SK-N-SH treated with all-trans-retinoic acid at 6 μM for 48 hours (cell line): ENCODE measurements at regions not wholly inside any gene's neighbourhood (a gene's known extent, or its start where the extent isn't known, plus 50 kb on each side); places are given as distances from the start of the nearest gene placed in this dataset.

ENCODE experiments used
- ARNTL ChIP-seq: fragments of 450-650 bp; formaldehyde crosslinking; IDR thresholded peaks from 2 replicates; pipeline ENCODE4 v1.5.0; 2020; ENCODE audit warnings: low read depth, mild to moderate bottlenecking, moderate library complexity, borderline replicate concordance
- CREB5 ChIP-seq: fragments of 250-450 bp; sonication (Bioruptor Pico); IDR thresholded peaks from 2 replicates; pipeline ENCODE4 v1.5.1; 2020; ENCODE audit warnings: low read depth, mild to moderate bottlenecking, moderate library complexity
- ESRRG ChIP-seq: fragments of 250-450 bp; sonication (Bioruptor Pico); IDR thresholded peaks from 2 replicates; pipeline ENCODE4 v1.6.1; 2021; ENCODE audit warnings: mild to moderate bottlenecking
- GLIS3 ChIP-seq: fragments of 250-450 bp; sonication (Bioruptor Pico); IDR thresholded peaks from 2 replicates; pipeline ENCODE4 v1.5.0; 2020; ENCODE audit warnings: mild to moderate bottlenecking, moderate library complexity
- ISL1 ChIP-seq: fragments of 250-450 bp; sonication (Bioruptor Pico); IDR thresholded peaks from 2 replicates; pipeline ENCODE4 v2.1.2; 2022; ENCODE audit warnings: mild to moderate bottlenecking, moderate library complexity
- PATZ1 ChIP-seq: fragments of 250-450 bp; sonication (Bioruptor Pico); IDR thresholded peaks from 2 replicates; pipeline ENCODE4 v1.8.0; 2020; ENCODE audit warnings: mild to moderate bottlenecking, moderate library complexity, borderline replicate concordance
- POU6F1 ChIP-seq: fragments of 250-450 bp; sonication (Bioruptor Pico); IDR thresholded peaks from 2 replicates; pipeline ENCODE4 v1.8.0; 2021; ENCODE audit warnings: low read depth, mild to moderate bottlenecking, moderate library complexity, borderline replicate concordance
- PPARA ChIP-seq: fragments of 250-450 bp; sonication (Bioruptor Pico); IDR thresholded peaks from 2 replicates; pipeline ENCODE4 v1.5.0; 2020; ENCODE audit warnings: mild to moderate bottlenecking, borderline replicate concordance
- SNAI2 ChIP-seq: fragments of 250-450 bp; sonication (Bioruptor Pico); IDR thresholded peaks from 2 replicates; pipeline ENCODE4 v1.5.0; 2020; ENCODE audit warnings: mild to moderate bottlenecking, moderate library complexity
- ZC3H10 ChIP-seq: fragments of 250-450 bp; sonication (Bioruptor Pico); IDR thresholded peaks from 2 replicates; pipeline ENCODE4 v1.5.1; 2021; ENCODE audit warnings: mild to moderate bottlenecking, moderate library complexity
- ZFP3 ChIP-seq: fragments of 250-450 bp; sonication (Bioruptor Pico); IDR thresholded peaks from 2 replicates; pipeline ENCODE4 v1.5.0; 2020; ENCODE audit warnings: mild to moderate bottlenecking, moderate library complexity
- ZNF565 ChIP-seq: fragments of 450-650 bp; formaldehyde crosslinking; conservative IDR thresholded peaks from 2 replicates; pipeline ENCODE4 v1.5.0; 2020; ENCODE audit warnings: low read depth, mild to moderate bottlenecking, moderate library complexity
- ZNF8 ChIP-seq: fragments of 450-650 bp; formaldehyde crosslinking; IDR thresholded peaks from 2 replicates; pipeline ENCODE4 v1.5.0; 2020; ENCODE audit warnings: mild to moderate bottlenecking, moderate library complexity

- TF ChIP-seq ZC3H10 (CRISPR knock-in tag) (no peak), ZNF565 (no peak), PATZ1 (CRISPR knock-in tag) (no peak), PPARA (CRISPR knock-in tag) (no peak), ZFP3 (CRISPR knock-in tag) (no peak), POU6F1 (CRISPR knock-in tag) (no peak), ZNF8 (no peak), CREB5 (CRISPR knock-in tag) (no peak), SNAI2 (CRISPR knock-in tag) (no peak), ARNTL (CRISPR knock-in tag) (no peak), ESRRG (CRISPR knock-in tag) (no peak), GLIS3 (no peak), ISL1 (CRISPR knock-in tag) (no peak)
Observed at GRCh38 chr9:31359071-31359470, 1025.4 kb upstream of the ACO1 start.
